AG08395 (cell line): ENCODE measurements at regions not wholly inside any gene's neighbourhood (a gene's known extent, or its start where the extent isn't known, plus 50 kb on each side); places are given as distances from the start of the nearest gene placed in this dataset.
"Not testable (repeated sequence)": the region's sequence is repeated elsewhere in the genome, so short reads cannot be mapped to it uniquely, and the experiment has no call there.

ENCODE experiments used
- DNase-seq: peaks from one replicate; pipeline ENCODE4 v3.0.0; 2012; ENCODE audit warnings: mixed read lengths, low spot score

DNA sequence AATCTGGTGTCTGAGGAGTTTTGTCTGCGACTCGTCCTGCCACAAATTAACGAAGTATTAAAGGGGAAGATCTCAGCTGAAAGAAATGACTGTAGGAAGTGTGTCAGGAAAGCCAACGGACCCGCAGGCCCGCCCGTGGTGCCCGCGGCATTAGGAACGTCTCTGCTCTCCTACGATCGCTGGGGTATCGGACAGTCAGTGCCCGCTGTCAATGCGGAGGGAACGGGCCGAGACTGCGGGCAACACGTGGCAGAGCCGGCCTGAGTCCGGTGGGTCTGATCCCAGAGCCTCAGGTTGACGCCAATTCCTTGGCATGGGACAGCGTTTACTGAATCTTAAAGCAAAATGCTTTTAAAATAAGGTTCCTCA lies 128.7 kb downstream of the KBTBD2 start:
- DNase-seq, result no peak

DNA sequence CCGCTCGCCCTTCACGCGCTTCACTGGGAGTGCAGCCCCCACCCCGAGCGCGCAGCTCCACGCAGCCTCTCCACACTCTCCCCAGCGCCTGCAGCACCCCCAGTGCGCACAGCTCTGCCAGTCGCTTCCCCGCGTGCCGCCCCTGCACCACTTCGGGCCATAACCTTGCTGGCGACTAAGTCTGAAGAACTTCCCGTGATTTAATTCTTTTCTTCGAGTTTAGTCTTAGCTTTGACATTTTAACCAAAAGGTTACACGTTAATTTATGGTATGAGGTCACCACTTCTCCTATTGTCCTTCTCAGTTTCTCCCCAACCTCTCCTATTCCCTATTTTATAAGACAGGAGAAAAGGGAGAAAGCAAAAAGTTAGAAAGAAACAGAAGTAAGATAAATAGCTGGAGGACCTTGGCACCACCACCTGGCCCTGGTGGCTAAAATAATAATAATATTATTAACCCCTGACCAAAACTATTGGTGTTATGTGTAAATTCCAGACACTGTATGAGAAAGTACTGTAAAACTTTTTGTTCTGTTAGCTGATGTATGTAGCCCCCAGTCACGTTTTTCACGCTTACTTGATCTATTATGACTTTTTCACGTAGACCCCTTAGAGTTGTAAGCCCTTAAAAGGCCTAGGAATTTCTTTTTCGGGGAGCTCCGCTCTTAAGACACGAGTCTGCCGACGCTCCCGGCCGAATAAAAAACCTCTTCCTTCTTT lies 129.2 kb downstream of the KBTBD2 start:
- DNase-seq, result not testable (repeated sequence)

DNA sequence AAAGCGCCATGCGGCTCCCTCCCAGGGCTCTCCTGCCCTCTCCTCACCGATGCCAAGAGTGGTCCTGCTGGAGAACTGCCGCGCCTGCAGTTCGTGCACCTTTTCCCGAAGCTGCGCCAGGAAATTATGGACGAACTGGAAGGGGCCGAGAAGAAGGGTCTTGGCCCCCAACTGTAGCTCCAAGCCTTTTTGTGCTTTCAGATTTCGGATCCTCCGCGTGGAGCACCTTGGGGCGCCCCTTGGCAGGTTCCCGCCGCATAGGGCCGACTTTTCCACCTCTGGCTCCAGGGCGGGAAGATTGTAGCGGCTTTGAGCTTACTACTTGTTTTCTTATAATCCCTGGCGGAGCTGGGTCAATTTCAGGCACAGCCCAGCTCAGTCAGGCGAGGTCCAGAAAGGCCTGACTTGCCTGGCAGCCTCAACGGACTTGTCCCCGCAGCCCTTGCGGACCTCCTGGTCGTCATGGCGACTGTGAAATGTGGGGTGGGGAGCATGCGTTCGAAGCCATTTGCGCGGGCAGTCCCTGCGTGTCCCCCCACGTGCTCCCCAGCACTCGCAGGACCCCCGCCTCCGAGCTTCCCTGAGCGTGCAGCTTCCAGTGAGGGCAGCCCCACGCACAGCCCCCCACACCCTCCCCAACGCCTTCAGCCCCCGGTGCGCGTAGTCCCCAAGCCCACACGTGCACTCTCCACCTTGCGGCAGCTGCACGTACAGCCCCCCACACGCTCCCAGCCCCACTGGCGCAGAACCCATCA lies 129.9 kb downstream of the KBTBD2 start:
- DNase-seq, result no peak

DNA sequence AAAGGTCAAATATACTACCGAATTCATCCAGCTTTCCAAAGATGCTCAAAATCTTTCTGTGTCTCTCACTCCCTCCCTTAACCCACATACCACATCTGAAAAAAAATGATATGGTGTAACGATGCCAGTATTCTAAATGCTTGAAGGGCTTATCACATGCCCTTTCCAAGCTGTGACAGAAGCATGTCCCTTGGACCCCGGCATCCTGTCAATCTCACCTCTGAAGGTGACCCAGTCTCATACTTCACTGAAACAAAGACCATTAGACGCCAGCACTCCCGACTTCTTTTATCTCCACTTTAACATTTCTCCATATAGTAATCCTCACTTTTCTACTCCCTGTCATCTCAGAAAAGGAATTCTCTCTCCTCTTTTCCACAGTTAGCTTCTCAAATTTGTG lies 130.8 kb downstream of the KBTBD2 start:
- DNase-seq, result not testable (repeated sequence)

DNA sequence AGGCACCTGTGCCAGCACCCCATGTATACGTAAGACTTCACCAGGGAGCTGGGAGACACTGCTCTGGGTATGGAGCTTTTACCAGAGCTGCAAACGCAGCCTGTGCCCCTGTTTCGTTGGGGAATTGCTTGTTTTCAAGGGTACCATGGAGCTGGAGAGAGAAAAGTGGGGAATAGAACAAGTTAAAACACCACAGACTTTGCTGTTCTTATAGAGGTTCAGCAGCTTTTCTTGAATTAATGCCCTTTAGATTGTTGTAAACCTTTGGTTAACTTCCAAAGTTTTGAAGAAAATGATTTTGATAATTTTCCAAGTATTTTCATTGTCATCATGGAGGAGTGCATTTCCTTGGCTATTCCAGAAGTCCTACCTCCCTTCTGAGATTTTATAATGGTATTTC lies 131.7 kb downstream of the KBTBD2 start:
- DNase-seq, result not testable (repeated sequence)

DNA sequence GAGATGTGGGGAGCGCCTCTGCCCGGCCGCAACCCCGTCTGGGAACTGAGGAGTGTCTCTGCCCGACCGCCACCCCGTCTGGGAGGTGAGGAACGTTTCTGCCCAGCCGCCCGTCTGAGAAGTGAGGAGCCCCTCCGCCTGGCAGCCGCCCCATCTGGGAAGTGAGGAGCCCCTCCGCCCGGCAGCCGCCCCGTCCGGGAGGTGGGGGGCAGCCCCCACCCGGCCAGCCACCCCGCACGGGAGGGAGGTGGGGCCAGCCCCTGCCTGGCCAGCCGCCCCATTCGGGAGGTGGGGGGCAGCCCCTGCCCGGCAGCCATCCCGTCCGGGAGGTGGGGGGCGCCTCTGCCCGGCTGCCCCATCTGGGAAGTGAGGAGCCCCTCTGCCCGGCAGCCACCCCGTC lies 137.7 kb downstream of the KBTBD2 start:
- not testable (repeated sequence) for DNase-seq

DNA sequence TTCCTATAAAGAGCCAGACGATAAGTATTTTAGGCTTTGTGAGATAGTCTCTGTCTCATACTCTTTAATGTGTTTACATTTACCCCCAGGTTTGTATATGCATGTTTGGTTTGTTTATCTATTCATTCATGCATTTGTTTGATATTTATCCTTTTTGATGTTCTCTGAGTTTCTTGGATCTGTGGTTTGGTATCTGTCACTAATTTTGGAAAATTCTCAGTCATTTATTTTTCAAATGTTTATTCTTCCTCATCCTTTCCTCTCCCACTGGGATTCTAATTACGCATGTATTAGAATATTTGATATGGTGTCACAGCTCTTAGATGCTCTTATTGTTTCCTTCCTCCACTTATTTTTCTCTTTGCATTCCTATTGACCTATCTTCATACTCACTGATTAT lies 143.2 kb downstream of the KBTBD2 start:
- not testable (repeated sequence) for DNase-seq

DNA sequence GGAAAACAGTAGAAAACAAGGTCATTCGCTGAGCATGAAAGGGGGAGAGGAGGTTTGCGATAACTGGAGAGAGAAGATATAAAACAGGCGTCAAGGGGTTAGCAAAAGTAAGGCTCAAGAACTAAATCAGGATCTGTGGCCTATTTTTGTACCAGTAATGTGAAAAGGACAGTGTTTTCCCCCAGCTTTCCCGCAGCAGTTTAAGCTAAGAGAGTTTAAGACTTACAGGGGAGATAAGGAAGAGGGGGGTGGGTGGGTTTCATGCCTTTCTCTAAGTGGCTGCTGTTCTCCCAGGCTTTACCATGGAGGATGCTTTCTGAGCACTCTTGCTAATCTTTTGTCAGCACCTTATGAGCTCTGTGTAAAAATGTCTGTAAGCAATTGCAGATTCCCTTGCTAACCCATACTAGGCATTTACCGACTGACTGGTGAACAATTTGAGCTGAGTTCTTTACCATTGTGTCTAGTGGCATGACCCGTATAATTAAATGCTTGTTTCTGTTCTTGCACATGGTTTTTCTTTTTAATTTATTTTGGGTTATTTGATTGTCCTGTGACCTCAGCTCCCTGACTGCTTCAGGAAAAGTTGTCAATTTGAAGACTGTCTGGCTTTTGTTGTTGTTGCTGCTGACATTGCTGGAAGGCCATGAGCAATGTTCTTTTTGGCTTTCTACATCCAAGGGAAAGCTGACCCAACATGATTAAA lies 144.0 kb downstream of the KBTBD2 start:
- not testable (repeated sequence) for DNase-seq

DNA sequence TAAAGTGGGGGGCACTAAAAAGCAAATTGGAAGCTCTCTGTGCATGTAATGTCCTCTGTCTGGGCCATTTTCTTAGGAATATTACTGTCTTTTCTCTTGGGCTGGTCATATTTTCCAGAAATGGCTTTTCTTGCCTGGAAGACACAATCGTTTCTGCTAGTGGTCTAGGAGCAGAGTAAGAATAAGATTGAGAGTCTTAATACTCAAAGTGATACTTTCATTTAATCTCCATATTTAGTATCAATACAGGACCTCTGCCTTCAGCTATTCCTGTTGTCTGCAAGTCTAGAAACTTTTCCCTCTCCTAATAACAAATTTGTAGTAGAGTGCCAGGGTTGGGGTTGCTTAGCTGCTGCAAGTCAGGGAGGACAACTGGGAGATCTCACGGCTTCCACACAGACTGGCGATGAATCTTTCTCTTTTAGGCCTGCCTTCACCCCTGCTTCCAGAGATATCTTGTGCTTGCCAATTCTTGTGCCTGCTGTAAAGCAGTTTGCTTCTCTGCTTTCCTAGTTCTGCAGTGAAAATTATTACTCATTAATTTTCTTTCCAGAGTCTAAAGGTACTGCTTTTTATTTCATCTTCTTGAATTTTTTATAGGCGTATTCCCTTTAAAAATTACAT lies 149.6 kb downstream of the KBTBD2 start:
- DNase-seq, result not testable (repeated sequence)

DNA sequence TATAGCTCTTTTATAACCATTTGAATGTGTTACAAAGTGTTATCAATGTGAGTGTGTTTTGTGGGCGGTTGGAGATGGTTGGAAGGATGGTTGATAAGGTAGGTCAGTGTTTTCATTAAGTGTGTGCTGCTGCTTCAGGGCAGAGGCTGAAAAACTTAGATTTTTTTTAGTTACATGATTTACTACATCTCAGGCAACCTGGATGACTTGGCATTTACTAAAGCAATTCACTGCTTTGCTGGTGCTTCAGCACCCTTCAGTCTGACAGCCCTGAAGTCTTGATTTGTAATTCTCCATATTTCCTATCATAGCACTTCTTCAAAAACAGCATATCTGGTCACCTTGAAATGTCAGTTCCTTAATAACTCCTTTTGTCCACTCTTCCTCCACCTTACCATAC lies 151.8 kb downstream of the KBTBD2 start:
- not testable (repeated sequence) for DNase-seq

DNA sequence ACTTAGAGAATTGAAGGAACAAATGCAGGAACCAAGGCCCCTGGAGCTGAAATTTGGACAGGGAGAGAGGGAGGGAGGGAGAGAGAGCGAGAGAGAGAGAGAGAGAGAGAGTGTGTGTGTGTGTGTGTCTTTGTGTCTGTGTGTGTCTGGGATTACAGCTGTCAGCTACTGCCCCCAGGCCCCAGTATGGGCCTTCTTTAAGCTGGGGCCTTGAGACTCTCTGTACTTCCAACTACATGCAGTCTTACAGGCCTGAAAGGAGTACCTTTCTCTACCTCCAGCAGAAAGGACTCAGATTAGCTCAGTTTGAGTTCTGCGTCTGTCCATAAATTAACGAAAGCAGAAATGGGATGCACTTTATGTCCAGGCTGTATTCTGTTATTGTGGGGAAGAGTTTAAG lies 153.2 kb downstream of the KBTBD2 start:
- DNase-seq, result not testable (repeated sequence)

DNA sequence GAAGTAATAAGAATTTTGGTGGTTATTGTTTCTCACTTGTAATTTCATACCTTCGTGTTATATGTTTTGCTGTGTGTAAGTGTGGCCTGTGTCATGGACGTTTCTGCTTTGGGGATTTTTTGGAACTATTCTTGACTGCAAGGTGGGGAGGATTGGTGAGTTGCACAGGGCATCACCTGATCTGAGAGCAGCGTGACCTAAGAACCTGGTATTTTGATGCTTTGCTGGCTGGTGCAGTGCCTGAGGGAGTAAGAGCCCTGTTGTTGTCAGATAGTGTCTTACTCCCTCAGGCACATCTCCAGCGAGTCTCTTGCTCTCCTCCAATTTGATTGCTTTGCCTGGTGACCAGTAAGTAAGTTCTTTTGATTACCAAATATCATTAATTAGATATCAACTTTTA lies 158.8 kb downstream of the KBTBD2 start:
- DNase-seq, result not testable (repeated sequence)

DNA sequence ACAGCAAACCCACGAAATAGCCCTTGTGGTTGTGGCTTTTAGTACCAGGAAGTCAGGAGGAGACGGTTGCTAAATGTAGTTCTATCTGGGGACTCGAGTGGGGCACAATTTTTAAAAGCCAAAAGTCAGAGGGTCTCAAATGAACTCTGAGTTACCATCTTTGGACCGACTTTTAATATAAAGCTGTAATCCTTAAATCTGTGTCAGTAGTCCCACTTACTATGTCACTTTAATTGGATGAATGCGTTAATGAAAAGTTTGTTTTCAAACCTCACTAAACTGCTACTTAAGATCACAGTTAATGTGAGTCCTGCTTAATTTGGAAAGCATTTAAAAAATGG lies 162.3 kb downstream of the KBTBD2 start:
- DNase-seq, result not testable (repeated sequence)

DNA sequence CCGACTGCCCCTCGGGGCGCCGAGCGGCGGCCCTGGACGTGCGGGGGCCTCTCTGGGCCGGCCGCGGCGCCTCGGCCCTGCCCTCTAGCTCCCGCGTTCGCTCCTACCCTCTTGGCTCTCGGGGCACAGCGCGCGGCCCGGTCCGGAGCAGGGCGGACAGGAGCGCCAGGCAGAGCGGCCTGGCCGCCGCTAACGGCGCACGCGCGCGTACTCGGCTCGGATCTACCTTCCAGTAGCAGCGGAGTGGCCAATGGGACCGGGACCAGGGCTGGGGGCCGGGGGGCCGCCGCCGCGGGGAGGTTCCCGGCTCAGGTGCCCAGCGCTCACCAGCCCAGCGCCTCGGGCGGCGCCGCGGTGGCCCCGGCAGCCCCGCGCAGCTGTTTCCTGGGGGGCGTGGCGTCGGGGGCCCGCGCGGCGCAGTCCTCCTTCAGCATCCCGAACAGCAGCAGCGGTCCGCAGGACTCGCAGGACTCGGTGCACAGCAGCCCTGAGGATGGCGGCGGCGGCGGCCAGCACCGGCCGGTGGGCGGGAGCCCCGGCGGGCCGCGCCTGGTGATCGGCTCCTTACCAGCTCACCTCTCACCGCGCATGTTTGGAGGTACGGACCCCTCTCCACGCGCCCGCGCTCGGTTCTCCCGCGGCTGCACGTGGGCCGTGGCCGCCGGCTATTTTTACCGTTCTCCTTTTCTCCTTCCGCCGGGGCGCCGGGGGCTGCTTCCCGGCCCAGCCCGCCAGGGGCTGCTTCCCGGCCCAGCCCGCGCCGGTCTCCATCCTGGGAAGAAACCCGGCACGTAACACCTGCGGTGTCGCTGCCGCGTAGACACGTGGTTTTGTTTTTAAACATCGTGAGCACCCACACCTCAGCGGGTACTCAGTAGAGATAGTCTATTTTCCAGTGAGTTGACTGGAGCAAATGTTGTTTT lies 162.9 kb downstream of the KBTBD2 start:
- DNase-seq, result peak; percentile 38

DNA sequence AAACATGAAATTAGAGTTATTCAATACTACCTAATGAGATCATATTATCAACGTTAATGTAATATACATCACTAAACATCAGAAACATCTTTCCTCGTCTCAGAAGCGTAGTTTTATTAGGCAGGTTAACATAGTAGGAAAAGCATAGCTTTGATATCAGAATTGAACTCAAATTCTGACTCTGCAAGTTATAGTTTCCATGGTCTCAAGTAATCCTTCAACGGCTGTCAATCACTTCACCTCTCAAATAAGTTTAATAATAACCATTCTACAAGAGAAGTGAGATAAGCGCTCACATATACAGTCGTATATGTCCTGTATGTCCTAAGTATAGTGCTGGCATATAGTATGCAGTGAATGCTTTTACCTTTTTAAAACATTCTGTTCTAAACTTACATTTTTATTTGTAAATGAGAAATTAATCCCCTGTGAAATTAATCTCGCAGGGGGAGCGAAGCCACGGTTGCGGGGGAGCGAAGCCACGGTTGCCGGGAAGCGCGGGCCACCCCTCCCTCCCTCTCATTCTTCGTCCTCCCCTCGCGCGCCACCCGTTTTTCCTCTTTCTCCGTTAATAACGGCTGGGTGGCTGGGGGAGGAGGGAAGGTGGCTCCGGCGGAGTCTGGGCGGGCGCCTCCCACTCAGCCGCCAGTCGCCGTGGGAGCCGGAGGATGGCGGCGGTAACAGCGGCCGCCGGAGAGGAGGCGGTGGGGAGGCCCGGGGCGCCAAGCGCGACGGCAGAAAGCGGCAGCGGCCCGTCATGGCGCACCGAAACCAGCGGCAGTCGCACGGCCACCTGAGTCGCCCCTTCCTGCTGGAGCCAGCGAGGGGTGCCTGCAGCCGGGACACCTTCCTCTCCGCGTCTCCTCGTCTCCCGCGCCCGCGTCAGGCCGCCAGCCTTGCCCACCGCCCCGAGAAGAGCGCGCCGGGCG lies 163.8 kb downstream of the KBTBD2 start:
- peak; percentile 27 for DNase-seq

DNA sequence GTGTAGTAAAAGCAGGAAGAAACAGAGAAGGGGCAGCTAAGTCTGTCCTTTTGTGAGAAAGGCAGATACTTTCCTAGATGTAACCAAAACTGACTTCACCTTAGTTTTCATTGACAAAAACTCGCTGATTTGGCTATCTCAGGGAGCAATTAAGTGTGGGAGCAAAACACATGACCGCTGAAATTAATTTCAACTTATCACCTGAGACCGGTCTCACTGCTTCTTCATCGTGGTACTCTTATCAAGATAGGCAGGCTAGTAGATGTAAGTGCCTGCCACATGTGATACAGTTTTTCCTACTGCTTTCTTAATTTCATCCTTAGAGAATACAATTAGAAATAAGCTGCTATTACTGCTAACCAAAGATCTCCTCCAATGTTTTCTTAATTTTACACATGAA lies 168.7 kb downstream of the KBTBD2 start:
- not testable (repeated sequence) for DNase-seq

DNA sequence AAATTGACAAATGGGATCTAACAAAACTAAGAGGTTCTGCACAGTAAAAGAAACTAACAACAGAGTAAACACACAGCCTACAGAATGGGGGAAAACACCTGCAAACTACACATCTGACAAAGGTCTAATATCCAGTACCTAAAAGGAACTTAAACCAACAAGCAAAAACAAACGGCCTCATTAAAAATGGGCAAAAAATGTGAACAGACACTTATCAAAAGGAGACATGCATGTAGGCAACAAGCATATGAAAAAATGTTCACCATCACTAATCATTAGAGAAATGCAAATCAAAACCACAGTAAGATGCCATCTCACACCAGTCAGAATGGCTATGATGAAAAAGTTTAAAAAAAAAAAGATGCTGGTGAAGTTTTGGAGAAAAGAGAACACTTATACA lies 197.4 kb downstream of the KBTBD2 start:
- no peak for DNase-seq

DNA sequence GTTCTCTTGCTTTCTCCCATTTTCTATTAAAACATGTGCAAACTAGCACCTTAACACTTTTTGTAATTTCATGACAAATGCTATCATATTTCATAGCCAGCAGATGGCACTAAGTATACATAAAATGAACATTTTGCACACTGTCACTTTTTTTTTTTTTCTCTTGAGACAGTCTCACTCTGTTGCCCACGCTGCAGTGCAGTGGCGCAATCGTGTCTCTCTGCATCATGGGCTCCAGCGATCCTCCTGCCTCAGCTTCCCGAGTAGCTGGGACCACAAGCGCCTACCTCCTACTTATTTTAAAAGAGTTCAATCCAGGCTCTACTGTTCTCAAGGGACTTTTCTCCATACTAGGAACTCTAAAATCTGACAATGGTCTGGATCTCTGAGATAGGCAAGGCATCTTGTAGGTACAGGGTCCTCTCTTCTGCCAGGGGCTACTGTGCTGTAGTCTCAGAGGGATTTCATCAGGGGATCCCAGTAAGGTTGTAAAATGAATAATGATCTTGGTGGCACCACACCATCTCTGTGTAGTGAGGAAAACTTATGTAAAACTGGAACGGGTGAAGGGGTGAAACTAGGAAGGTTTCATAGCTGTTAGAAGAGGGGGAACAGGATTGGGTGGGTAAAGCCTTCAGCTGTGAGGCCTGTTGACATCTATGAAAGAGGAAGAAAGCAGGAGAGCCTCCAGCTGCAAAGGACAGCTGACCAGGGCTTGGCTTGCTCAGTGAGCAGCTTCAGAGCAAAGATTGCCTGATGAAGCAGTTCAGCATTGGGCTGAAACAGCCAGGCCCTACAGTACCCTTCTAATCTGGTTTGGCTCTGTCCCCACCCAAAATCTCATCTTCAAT lies 196.9 kb downstream of the AVL9 start:
- DNase-seq, result not testable (repeated sequence)

DNA sequence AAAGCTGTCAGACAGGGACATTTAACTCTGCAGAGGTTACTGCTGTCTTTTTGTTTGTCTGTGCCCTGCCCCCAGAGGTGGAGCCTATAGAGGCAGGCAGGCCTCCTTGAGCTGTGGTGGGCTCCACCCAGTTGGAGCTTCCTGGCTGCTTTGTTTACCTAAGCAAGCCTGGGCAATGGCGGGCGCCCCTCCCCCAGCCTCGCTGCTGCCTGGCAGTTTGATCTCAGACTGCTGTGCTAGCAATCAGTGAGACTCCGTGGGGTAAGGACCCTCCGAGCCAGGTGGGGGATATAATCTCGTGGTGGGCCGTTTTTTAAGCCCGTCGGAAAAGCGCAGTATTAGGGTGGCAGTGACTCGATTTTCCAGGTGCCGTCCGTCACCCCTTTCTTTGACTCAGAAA lies 192.8 kb downstream of the AVL9 start:
- DNase-seq, result not testable (repeated sequence)

DNA sequence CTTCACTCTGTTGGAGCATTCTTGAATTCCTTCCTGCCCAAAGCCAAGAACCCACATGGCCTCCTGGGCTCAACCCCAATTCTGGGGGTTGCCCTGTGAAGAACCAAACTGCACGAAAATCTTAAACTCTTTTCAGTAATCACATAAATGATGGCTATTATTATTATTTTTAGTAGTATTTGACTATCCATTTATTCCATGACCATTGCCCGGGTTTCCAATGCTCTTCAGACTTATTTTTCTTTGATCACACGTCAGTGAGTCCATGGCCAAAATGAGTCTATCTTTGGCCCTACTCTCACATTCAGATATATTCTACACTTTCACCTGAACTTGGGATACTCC lies 185.9 kb downstream of the AVL9 start:
- no peak for DNase-seq
